Uterus (tissue), 3 donors: ENCODE measurements at regions not wholly inside any gene's neighbourhood (a gene's known extent, or its start where the extent isn't known, plus 50 kb on each side); places are given as distances from the start of the nearest gene placed in this dataset.

Experiments used
- DNase-seq, 2 donors: peaks; one replicate each; pipeline ENCODE4 v3.0.0-alpha.2; 2019 to 2020
- H3K27ac ChIP-seq, 2 donors: fragments of 200-600 bp; sonication (generic); 1 replicate in 1 of 2; 2 replicates in 1 of 2; pipeline ENCODE4 v1.5.1; 2016 to 2018
- H3K27me3 ChIP-seq, 2 donors: fragments of 200-600 bp; sonication (generic); one replicate each; pipeline ENCODE4 v1.5.1; 2018 to 2019; ENCODE audit warnings: control low read depth in 1 of 2
- H3K36me3 ChIP-seq, 2 donors: fragments of 200-600 bp; sonication (generic); one replicate each; pipeline ENCODE4 v1.5.1; 2019; ENCODE audit warnings: control low read depth in 1 of 2
- H3K4me1 ChIP-seq, 2 donors: fragments of 200-600 bp; sonication (generic); one replicate each; pipeline ENCODE4 v1.5.1; 2018 to 2019; ENCODE audit warnings: control low read depth in 1 of 2
- H3K4me3 ChIP-seq, 2 donors: fragments of 200-600 bp; sonication (generic); 1 replicate in 1 of 2; 2 replicates in 1 of 2; pipeline ENCODE4 v1.5.1; 2018 to 2019; ENCODE audit warnings: mild to moderate bottlenecking in 1 of 2
- H3K9me3 ChIP-seq, 2 donors: fragments of 200-600 bp; sonication (generic); one replicate each; pipeline ENCODE4 v1.5.1; 2019; ENCODE audit warnings: control low read depth in 1 of 2
- CTCF ChIP-seq, 4 experiments: fragments of 200-600 bp in 2 of 4; fragments of 450-650 bp in 2 of 4; sonication (generic) in 2 of 4; IDR thresholded peaks; one replicate each; pipeline ENCODE4 v1.5.1; 2016 to 2019; ENCODE audit warnings: antibody characterized with exemption in 4 of 4, mild to moderate bottlenecking in 2 of 4, moderate library complexity in 1 of 4
- POLR2A ChIP-seq, 2 donors: fragments of 450-650 bp; IDR thresholded peaks; one replicate each; pipeline ENCODE4 v1.6.1; 2016; ENCODE audit warnings: antibody characterized with exemption in 2 of 2, mild to moderate bottlenecking in 1 of 2, moderate library complexity in 1 of 2
- intact Hi-C: fragments of 100-400 bp; cut with DNase I; formaldehyde crosslinking; loops from one replicate; pipeline ENCODE4 v1.15.1; 2023; ENCODE audit warnings: low total_unique reads
- donor health status: DM: yes; HTN: yes; CAD: no.

DNA sequence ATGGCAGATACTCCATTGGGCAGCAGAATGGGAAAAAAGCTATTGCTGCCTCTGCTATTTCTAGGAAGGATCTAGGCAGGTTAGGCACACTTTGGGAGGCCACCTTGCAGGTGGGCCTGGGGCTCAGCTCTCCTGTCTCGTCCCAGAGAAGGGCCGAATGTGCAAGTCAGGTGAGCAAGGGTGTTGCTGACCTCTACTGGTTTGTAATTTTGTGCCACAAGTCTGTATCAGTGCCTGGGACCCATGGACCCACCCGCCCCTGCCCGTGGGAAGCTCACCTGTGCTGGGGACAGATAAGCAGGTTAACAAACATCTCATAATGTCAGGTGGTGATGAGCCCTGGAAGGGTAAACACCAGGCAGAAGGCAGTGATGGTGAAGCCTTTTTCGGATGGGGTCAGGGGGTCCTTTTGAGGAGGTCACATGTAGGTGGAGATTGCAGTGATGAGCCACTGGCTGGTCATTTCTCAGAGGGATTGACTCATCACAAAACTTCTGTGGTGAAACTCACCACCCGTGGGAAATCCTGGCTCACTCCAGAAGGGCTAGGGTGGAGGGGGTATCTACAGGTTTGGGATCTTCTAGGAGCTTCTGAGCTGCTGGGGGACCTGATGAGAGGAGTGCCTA, 161.3 kb downstream of the KLF13 start:
- peaks cover 0 to 10% of the 10 kb centered on the region in 2 donors for H3K9me3 ChIP-seq
- peaks cover 0 to 4% of the 10 kb centered on the region in 2 donors for H3K4me1 ChIP-seq
- no peaks in the 10 kb centered on the region for H3K27me3 ChIP-seq
- TF ChIP-seq CTCF (IDR thresholded peaks at IDR 0.05) (no peak), POLR2A (IDR thresholded peaks at IDR 0.05) (no peak)
- H3K36me3 ChIP-seq, result no peaks in the 10 kb centered on the region
- no peak overlapping the region for H3K4me3 ChIP-seq
- intact Hi-C loops, result loop anchor here (10.0 kb wide), 1 partner anchor 283 kb away; no protein-coding TSS in a partner anchor
- DNase-seq, result no peak
- H3K27ac ChIP-seq, result peak overlapping the region; percentile 33 to 50

- DNase-seq, result peak; percentile 39 to 67
- Histone ChIP-seq H3K36me3 (no peaks in the 10 kb centered on the region), H3K4me3 (no peak overlapping the region), H3K27ac (peak overlapping the region; percentile 33 to 50), H3K27me3 (no peaks in the 10 kb centered on the region), H3K9me3 (peaks cover 0 to 10% of the 10 kb centered on the region in 2 donors), H3K4me1 (no peaks in the 10 kb centered on the region)
- intact Hi-C loops, result loop anchor here (10.0 kb wide), 1 partner anchor 284 kb away; no protein-coding TSS in a partner anchor
- TF ChIP-seq POLR2A (IDR thresholded peaks at IDR 0.05) (no peak), CTCF (IDR thresholded peaks at IDR 0.05) (peak; percentile 83 to 94 (median 90))
Measured at GRCh38 chr15:31488437-31489204, 162.0 kb downstream of the KLF13 start.

DNA sequence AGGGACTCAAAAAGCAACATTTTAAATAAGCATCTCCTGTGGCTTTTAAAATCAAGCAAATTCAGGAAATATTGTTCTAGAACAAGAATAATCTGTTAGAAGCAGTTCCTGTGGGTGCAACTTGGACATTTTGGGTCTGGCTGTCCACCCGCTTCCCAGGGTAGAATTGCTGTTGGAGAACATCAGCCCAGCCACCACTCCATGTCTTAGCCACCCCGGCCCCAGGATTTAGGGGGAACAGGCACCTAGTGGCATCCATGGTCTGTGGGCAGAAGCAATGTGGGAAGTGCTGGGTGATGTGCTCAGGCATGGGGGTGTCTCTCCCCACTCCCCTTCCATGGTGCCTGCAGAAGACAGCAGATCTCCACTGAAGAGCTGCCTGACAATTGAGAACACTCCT, 162.6 kb downstream of the KLF13 start:
- no peaks in the 10 kb centered on the region for H3K27me3 ChIP-seq
- no peak overlapping the region for H3K4me3 ChIP-seq
- peaks cover 0 to 10% of the 10 kb centered on the region in 2 donors for H3K9me3 ChIP-seq
- H3K36me3 ChIP-seq, result no peaks in the 10 kb centered on the region
- no peak for DNase-seq
- no peaks in the 10 kb centered on the region for H3K4me1 ChIP-seq
- intact Hi-C loops, result loop anchor here (10.0 kb wide), 1 partner anchor 284 kb away; no protein-coding TSS in a partner anchor
- peak overlapping the region; percentile 33 to 50 for H3K27ac ChIP-seq
- no peak for TF ChIP-seq CTCF (IDR thresholded peaks at IDR 0.05)
- TF ChIP-seq POLR2A (IDR thresholded peaks at IDR 0.05), result no peak

GRCh38 chr15:31489801-31490646, 163.4 kb downstream of the KLF13 start:
- TF ChIP-seq CTCF (IDR thresholded peaks at IDR 0.05), result peak; percentile 78 to 89 (median 86)
- TF ChIP-seq POLR2A (IDR thresholded peaks at IDR 0.05), result no peak
- Histone ChIP-seq H3K4me1 (no peaks in the 10 kb centered on the region), H3K36me3 (no peaks in the 10 kb centered on the region), H3K4me3 (no peak overlapping the region), H3K27me3 (no peaks in the 10 kb centered on the region), H3K27ac (peak overlapping the region in 1 of 2 donors; percentile 50), H3K9me3 (peaks cover 0 to 10% of the 10 kb centered on the region in 2 donors)
- DNase-seq, result no peak
- intact Hi-C loops, result loop anchor here (10.0 kb wide), 1 partner anchor 285 kb away; no protein-coding TSS in a partner anchor
